ENCODE measurements at regions not wholly inside any gene's neighbourhood (a gene's known extent, or its start where the extent isn't known, plus 50 kb on each side); places are given as distances from the start of the nearest gene placed in this dataset.
"Not testable (repeated sequence)": the region's sequence is repeated elsewhere in the genome, so short reads cannot be mapped to it uniquely, and the experiment has no call there.

GRCh38 chr17:33560165-33560564, 267.1 kb upstream of the ASIC2 start:
- peak in 2 of 3 donors; percentile 5 to 29 for DNase-seq (ENCODE audit: low read depth in 2 of 3, low spot score in 2 of 3)

DNA sequence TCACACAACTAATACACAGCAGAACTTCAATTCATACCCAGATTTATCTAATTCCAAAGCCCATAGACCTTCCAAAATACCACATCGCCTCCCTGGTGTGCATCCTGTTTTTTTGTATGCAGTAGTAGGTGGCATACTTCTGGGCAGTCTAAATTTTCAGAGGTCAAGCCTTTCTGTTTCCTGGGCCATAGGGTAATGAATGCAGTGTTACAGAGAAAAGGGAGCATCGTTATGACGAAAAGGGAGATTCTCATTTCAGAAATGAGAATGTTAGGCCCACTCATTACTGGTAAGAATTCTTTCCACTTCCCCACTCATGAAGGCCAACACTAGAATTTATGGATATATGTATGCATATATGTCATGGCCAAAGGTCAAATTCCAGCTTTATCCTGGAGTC, 267.8 kb upstream of the ASIC2 start:
- no peak for DNase-seq (ENCODE audit: low read depth in 2 of 3, low spot score in 2 of 3)

DNA sequence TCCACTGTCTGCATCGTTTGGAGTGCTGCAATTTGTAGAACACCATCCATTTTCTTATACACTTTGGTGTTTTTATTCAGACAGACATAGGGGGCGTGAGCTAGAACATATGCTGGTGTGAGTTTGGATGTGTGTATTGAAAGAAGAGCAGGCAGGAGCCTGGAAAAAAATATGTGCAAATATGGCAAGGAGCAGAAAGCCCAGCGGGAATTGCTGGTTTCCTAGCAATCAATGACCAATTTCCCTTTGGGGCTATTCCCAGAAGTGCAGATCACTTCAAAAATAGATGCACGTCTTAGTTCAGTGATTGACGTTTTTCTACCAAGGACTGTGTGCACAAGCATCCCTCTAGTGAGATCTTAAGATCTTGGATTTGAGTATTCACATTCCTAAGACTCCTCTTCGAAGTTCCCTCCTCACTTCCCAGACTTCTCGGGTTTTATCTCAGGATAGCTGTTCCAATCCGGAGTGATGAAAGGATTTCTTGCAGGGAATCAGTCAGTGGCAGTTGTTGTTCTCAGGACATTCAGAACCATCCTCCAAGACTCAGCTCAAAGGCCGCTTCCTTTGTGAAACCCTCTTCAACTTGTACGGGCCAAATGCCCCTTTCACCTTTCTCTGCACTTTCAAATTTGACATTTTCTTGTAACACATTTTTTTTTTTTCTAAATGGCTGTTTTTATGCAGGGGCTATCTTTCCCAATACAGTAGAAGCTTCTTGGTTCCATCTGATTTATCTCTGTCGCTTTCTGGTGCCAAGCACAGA, 268.7 kb upstream of the ASIC2 start:
- no peak for DNase-seq (ENCODE audit: low read depth in 2 of 3, low spot score in 2 of 3)

- no peak for DNase-seq (ENCODE audit: low read depth in 2 of 3, low spot score in 2 of 3)
Measured at GRCh38 chr17:33562792-33563191, 269.7 kb upstream of the ASIC2 start.

DNA sequence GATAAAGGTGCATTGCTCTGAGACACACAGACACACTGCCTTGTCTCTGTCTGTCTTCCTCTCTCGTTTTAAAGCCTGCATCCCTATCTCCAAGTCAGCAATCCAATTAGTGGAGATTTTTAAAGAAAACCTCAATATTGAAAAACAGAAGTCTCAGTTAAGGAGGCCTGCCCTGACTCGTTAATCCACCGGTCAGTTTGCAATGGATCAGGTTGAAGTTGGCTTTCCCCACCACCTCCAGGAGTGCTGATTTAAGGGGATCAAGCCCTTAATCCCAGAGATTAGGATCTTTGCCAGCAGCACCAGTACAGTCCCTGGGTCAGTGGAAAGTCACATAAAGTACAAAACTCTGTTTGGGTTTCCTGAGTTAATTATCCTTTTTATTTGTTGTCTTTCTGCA, 271.1 kb upstream of the ASIC2 start:
- no peak for DNase-seq (ENCODE audit: low read depth in 2 of 3, low spot score in 2 of 3)

GRCh38 chr17:33567223-33567622, 274.1 kb upstream of the ASIC2 start:
- DNase-seq (ENCODE audit: low read depth in 2 of 3, low spot score in 2 of 3), result no peak

DNA sequence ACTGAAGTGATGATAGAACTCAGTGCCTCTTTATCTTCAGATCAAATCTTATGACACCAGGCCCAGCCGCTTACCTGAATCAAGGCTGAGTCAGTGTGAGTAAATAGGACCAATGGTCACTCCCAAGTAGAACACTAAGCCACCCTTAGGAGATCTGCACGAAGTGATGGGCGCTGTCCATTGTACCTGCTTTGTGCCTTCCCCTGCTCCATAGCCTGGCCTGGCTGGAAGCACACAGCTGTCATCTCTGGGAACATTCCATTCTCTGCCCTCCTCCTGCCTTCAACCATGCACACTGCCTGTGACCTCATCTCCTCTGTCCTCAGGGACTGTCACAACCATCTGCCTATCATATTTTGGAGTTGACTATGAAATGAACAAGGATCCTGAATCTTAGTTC, 279.5 kb upstream of the ASIC2 start:
- DNase-seq (ENCODE audit: low read depth in 2 of 3, low spot score in 2 of 3), result no peak

- DNase-seq (ENCODE audit: low read depth in 2 of 3, low spot score in 2 of 3), result no peak
Measured at GRCh38 chr17:33574942-33575445, 281.9 kb upstream of the ASIC2 start.

DNA sequence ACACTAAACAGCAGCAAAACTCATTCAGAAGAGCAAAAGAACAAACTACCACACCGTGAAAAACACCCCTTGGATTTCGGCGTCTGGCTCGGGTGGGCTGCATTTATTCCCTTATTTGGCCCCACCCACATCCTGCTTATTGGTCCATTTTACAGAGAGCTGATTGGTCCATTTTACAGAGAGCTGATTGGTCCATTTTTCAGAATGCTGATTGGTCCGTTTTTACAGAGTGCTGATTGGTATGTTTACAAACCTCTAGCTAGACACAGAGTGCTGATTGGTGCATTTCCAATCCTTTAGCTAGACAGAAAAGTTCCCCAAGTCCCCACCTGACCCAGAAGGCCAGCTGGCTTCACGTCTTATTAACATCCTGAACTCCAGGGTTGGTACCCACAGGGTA, 286.6 kb upstream of the ASIC2 start:
- not testable (repeated sequence) for DNase-seq (ENCODE audit: low read depth in 2 of 3, low spot score in 2 of 3)

DNA sequence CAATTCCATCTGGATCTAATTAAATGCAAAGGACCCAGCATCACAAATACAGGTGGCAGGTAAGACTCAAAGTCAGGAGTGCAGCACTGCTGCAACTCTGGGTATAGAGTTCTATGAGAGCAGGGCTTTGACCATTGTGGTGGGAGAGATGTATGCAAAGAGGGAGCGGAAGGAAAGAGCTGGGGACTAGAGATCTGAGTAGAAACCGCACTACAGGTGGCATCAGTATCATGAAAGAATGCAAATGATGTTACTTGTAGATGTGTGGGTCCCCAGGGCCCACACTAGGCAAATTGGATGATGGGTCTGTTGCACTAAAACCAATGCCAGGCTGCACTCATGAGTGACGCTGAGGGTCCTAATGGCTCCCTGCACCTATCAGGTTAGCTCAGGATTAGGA, 287.1 kb upstream of the ASIC2 start:
- no peak for DNase-seq (ENCODE audit: low read depth in 2 of 3, low spot score in 2 of 3)

DNA sequence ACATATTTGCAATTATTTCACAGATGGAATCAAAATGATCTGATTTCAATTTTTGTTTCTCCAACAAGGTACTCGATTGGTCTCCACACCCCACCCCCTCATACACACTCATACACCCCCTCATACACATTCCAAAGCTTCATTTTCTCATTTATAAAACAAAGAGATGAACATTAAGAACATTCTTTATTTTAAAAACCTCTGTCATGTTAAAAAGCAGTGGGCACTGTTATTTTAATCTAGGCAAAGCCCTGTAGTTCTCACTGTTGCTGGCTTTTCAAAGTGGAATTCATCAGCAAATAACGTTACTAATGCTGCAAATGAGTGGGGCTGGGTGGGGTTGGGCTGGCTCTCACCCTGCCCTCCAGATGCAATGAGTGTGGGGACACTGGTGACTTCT, 289.6 kb upstream of the ASIC2 start:
- no peak for DNase-seq (ENCODE audit: low read depth in 2 of 3, low spot score in 2 of 3)

DNA sequence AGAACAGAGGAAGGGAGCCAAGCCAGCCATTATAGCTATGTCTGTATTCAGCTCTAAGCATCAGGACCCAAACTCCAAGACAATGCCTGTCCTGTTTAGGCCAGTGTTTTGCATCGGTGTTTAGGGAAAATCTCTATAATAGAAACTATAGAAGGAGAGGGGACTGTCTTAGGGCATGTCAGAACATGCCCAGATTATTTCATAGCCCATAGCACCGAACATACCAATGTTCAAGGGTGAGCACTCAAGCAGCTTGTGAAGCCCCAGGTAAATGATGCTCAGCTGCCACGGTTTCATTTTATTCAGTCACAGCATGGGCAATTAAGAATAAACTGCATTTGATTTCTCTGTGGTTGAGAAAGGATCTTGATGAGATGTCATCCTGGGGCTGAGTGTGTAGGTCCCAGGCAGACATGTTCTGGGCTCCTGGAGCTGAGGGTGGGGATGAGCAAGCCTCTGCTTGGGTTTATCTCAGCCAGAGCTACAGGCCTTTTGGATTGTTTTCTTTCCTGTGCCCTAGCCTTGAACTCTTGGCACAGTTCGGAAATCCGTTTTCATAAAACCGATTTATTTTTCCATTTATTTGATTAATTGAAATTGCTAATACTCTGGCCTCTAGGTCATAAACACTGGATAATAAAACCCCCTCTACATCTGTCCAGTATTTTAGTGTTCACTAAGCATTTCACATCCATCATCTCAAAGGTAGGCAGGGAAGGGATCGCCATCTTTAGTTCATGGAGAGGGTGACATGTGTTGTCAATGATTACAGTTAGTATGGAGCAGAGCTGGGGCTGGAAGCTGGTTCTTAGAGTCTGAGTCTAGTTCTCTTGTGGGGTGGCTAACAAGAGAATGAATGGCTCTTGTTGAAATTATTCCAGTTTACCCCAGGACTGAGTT, 290.7 kb upstream of the ASIC2 start:
- no peak for DNase-seq (ENCODE audit: low read depth in 2 of 3, low spot score in 2 of 3)

DNA sequence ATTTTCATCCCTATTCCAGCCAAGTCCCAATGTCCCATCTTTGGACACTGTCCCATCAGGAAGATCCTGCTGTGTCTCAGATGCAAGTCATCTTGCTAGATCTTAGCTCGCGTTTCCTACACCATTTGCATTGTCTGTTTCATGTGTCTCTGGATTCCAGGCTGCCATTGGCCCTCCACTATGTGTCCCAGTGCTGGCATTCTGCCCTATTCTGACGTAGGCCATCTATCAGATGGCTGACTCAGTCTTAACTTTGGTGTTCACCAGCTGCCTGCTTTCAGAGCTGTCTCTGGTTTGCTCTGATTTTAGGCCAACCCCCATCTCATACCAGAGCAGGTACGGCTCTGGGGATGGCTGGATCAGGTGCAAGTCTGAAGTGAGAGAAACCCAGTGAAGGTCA, 300.9 kb upstream of the ASIC2 start:
- no peak for DNase-seq (ENCODE audit: low read depth in 2 of 3, low spot score in 2 of 3)

DNA sequence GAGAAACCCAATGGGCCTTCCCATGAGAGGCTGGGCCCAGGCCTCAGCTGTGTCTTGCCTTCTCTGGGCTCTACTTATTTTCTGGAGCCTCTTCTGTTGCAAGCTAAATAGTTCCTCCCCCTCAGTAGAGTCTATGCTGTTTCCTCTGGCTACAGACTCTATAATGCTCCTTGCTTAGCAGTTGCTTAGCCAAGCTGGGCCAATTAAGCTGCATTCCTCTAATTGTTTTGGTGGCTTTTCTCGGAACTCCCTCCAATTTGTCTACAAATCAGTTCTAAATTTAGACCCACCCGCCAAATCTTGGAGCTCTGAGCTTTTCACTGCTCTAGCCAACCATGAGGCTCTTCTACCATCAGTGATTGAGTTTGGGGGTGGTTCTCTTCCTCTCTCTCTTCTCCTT, 302.7 kb upstream of the ASIC2 start:
- no peak for DNase-seq (ENCODE audit: low read depth in 2 of 3, low spot score in 2 of 3)

GRCh38 chr17:33596899-33597298, 303.8 kb upstream of the ASIC2 start:
- no peak for DNase-seq (ENCODE audit: low read depth in 2 of 3, low spot score in 2 of 3)

DNA sequence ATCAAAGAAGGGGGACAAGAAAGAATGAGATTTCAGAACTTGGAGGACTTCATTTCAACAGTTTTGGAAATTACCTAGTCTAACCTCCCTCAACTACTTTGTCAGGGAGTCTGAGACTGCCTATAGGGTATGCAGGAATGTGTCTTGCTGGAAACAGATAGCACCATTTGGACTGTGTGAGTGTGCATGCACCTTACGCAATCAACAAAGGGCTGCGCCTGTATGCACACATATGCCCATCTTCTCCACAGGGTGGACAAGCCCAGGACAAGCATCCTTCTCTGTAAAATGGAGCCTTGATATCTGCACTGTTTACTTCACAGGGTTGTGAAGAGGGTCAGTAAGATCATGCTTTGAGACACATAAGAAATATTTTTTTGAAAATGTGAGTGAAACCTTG, 305.7 kb upstream of the ASIC2 start:
- DNase-seq (ENCODE audit: low read depth in 2 of 3, low spot score in 2 of 3), result no peak

GRCh38 chr17:33602981-33603380, 309.9 kb upstream of the ASIC2 start:
- DNase-seq (ENCODE audit: low read depth in 2 of 3, low spot score in 2 of 3), result peak in 2 of 3 donors; percentile 5 to 27

DNA sequence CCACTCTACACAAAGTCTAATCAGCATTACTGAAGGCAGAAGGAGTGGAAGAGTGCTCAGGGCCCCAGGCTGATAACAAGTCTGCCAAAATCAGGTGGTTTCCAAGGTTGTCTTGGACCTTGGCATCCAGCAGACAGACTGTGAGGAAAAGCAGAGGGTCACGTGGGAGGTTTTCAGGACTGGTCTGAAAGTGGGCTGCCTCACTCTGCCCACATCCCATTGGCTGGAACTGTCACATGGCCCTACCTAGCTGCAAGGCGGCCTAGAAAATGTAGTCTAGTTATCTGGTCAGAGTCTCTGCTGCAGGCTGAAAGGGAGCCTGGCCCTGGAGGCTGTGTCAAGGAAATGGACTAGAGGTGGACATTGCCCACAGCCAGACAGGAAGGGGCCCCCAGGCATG, 310.7 kb upstream of the ASIC2 start:
- no peak for DNase-seq (ENCODE audit: low read depth in 2 of 3, low spot score in 2 of 3)

DNA sequence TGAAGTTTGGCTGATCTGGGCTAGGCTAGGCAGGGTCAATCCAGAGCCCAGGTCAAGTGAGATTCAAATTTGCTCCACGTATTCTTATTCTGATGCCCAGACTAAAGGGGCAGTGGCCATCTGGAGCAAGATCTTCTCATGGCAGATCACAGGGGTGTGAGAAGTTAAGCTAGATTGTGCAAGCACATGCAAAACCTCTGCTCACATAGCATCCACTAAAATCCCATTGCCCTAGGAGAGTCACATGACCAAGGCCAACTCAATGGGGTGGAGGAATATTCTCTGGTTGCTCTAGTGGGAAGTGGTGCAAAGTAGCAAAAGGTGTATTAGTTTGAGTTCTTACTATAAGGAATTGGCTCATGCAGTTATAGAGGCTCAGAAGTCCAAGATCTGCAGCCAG, 318.4 kb upstream of the ASIC2 start:
- no peak for DNase-seq (ENCODE audit: low read depth in 2 of 3, low spot score in 2 of 3)

GRCh38 chr17:33615861-33616260, 322.8 kb upstream of the ASIC2 start:
- DNase-seq (ENCODE audit: low read depth in 2 of 3, low spot score in 2 of 3), result no peak

DNA sequence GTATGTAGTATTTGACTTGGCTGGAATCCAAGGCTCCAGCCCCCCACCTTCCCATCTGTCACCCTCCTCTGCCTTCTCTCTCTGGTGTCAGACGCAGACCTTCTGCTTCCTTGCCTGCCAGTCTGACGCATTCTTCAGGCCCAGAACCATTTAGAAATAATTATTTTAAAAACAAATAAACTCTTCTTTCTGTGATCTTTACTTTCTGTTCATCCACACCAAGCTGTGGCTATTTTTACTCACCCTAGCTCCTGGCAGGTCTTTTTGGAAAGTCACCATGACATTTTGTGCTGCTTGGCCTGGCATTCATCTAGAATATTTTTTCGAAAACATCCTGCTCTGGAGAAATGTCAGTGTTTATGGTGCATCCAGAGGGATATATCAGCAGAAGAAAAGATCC, 330.7 kb upstream of the ASIC2 start:
- DNase-seq (ENCODE audit: low read depth in 2 of 3, low spot score in 2 of 3), result no peak

All from hematopoietic multipotent progenitor cell (in vitro differentiated cells).